ENCODE measurements at regions not wholly inside any gene's neighbourhood (a gene's known extent, or its start where the extent isn't known, plus 50 kb on each side); places are given as distances from the start of the nearest gene placed in this dataset.

- TF ChIP-seq NFE2L2 (conservative IDR thresholded peaks at IDR 0.05; ENCODE audit: low read length) = no peak
- no peak for TF ChIP-seq CEBPB (IDR thresholded peaks at IDR 0.05)
- no peak for TF ChIP-seq MAX (IDR thresholded peaks at IDR 0.05)
- TF ChIP-seq PHF8 (IDR thresholded peaks at IDR 0.05; ENCODE audit: borderline replicate concordance, low read depth) = no peak
- no peak for TF ChIP-seq ZSCAN20 (CRISPR knock-in tag; IDR thresholded peaks at IDR 0.05)
- no peak for TF ChIP-seq EHF (CRISPR knock-in tag; IDR thresholded peaks at IDR 0.05)
- no peak for TF ChIP-seq MAZ (IDR thresholded peaks at IDR 0.05; ENCODE audit: borderline replicate concordance, low read depth, low read length)
- TF ChIP-seq HDAC2 (IDR thresholded peaks at IDR 0.05) = no peak
- TF ChIP-seq HOXA7 (CRISPR knock-in tag; IDR thresholded peaks at IDR 0.05) = no peak
- TF ChIP-seq BHLHE40 (IDR thresholded peaks at IDR 0.05; ENCODE audit: low read depth, low read length) = no peak
- TF ChIP-seq POLR2AphosphoS2 (conservative IDR thresholded peaks at IDR 0.05; ENCODE audit: low read length) = no peak
- no peak for TF ChIP-seq RFX5 (IDR thresholded peaks at IDR 0.05)
- no peak for TF ChIP-seq ZNF302 (CRISPR knock-in tag; IDR thresholded peaks at IDR 0.05)
- TF ChIP-seq REST (IDR thresholded peaks at IDR 0.05) = no peak
- no peak for TF ChIP-seq ZC3H11A (IDR thresholded peaks at IDR 0.05)
- no peak for TF ChIP-seq JUN (IDR thresholded peaks at IDR 0.05)
- no peak for ATAC-seq
- Histone ChIP-seq H3K4me3 (no peak overlapping the region), H3K9me3 (no peaks in the 10 kb centered on the region), H3K4me1 (no peaks in the 10 kb centered on the region), H3K4me2 (no peak overlapping the region), H3K27ac (no peak overlapping the region)
- FAIRE-seq = no peak
- 53% methylated on average over 4 of the region's 4 CpGs for WGBS (ENCODE audit: missing lambda C conversion rate)
- ChIA-PET CTCF (interaction anchor here (0.7 to 1.4 kb wide), 3 partner anchors 22 to 111 kb away, joined by 3 to 6 read pairs (median 4); no protein-coding TSS in a partner anchor), POLR2A (no interaction called here)
- no peak for DNase-seq (ENCODE audit: low read depth in 1 of 2, low spot score in 1 of 2)
Measured at GRCh38 chr7:131970602-131971001, 414.2 kb upstream of the PODXL start.

- ATAC-seq = no peak
- POLR2A ChIA-PET = no interaction called here
- Histone ChIP-seq H3K4me1 (no peaks in the 10 kb centered on the region), H3K4me2 (no peak overlapping the region), H3K4me3 (no peak overlapping the region), H3K9me3 (no peaks in the 10 kb centered on the region), H3K27ac (no peak overlapping the region)
- TF ChIP-seq HEYL (CRISPR knock-in tag; IDR thresholded peaks at IDR 0.05) (no peak), USF2 (IDR thresholded peaks at IDR 0.05) (no peak), JUNB (IDR thresholded peaks at IDR 0.05) (no peak), CTCF (IDR thresholded peaks at IDR 0.05) (no peak), BCL3 (IDR thresholded peaks at IDR 0.05) (no peak), CHD2 (IDR thresholded peaks at IDR 0.05; ENCODE audit: low read length, partially characterized antibody) (no peak), RARB (CRISPR knock-in tag; IDR thresholded peaks at IDR 0.05) (no peak), EP300 (IDR thresholded peaks at IDR 0.05) (no peak)
- DNase-seq (ENCODE audit: low read depth in 1 of 2, low spot score in 1 of 2) = no peak
- FAIRE-seq = no peak
- WGBS (ENCODE audit: missing lambda C conversion rate) = 90% methylated on average over 4 of the region's 4 CpGs
- CTCF ChIA-PET = interaction anchor here (0.6 to 1.1 kb wide), 3 partner anchors 51 to 134 kb away, joined by 3 read pairs; no protein-coding TSS in a partner anchor
Measured at GRCh38 chr7:131969560-131969959, 413.1 kb upstream of the PODXL start.

Data from A549 (cell line).